ENCODE measurements at regions not wholly inside any gene's neighbourhood (a gene's known extent, or its start where the extent isn't known, plus 50 kb on each side); places are given as distances from the start of the nearest gene placed in this dataset.
"Not testable (repeated sequence)": the region's sequence is repeated elsewhere in the genome, so short reads cannot be mapped to it uniquely, and the experiment has no call there.

GRCh38 chr7:136324073-136324704 is 347.0 kb upstream of the MTPN start:
- DNase-seq (ENCODE audit: low spot score) = no peak

GRCh38 chr7:136312592-136312991 is 335.4 kb upstream of the MTPN start:
- no peak for DNase-seq (ENCODE audit: low spot score)

GRCh38 chr7:136309407-136309806 is 332.2 kb upstream of the MTPN start:
- DNase-seq (ENCODE audit: low spot score) = no peak

GRCh38 chr7:136308230-136308629 is 331.1 kb upstream of the MTPN start:
- no peak for DNase-seq (ENCODE audit: low spot score)

- DNase-seq (ENCODE audit: low spot score) = no peak
Measured at GRCh38 chr7:136303162-136303561, 326.0 kb upstream of the MTPN start.

GRCh38 chr7:136302049-136302448 is 324.9 kb upstream of the MTPN start:
- DNase-seq (ENCODE audit: low spot score) = no peak

GRCh38 chr7:136294977-136295376 is 317.8 kb upstream of the MTPN start:
- DNase-seq (ENCODE audit: low spot score) = no peak

- DNase-seq (ENCODE audit: low spot score) = no peak
Measured at GRCh38 chr7:136293841-136294391, 316.8 kb upstream of the MTPN start.

GRCh38 chr7:136293272-136293671 is 316.1 kb upstream of the MTPN start:
- DNase-seq (ENCODE audit: low spot score) = no peak

GRCh38 chr7:136292365-136292764 is 315.2 kb upstream of the MTPN start:
- DNase-seq (ENCODE audit: low spot score) = no peak

GRCh38 chr7:136290351-136290750 is 313.2 kb upstream of the MTPN start:
- DNase-seq (ENCODE audit: low spot score) = no peak

GRCh38 chr7:136278057-136278456 is 300.9 kb upstream of the MTPN start:
- DNase-seq (ENCODE audit: low spot score) = no peak

- DNase-seq (ENCODE audit: low spot score) = no peak
Measured at GRCh38 chr7:136275794-136276193, 298.6 kb upstream of the MTPN start.

- no peak for DNase-seq (ENCODE audit: low spot score)
Measured at GRCh38 chr7:136274636-136275345, 297.6 kb upstream of the MTPN start.

- DNase-seq (ENCODE audit: low spot score) = no peak
Measured at GRCh38 chr7:136272934-136273333, 295.8 kb upstream of the MTPN start.

- DNase-seq (ENCODE audit: low spot score) = no peak
Measured at GRCh38 chr7:136267822-136268221, 290.7 kb upstream of the MTPN start.

- DNase-seq (ENCODE audit: low spot score) = no peak
Measured at GRCh38 chr7:136266457-136266856, 289.3 kb upstream of the MTPN start.

- DNase-seq (ENCODE audit: low spot score) = not testable (repeated sequence)
Measured at GRCh38 chr7:136264304-136264703, 287.1 kb upstream of the MTPN start.

- DNase-seq (ENCODE audit: low spot score) = not testable (repeated sequence)
Measured at GRCh38 chr7:136263112-136263860, 286.1 kb upstream of the MTPN start.

GRCh38 chr7:136260591-136260990 is 283.4 kb upstream of the MTPN start:
- not testable (repeated sequence) for DNase-seq (ENCODE audit: low spot score)

- DNase-seq (ENCODE audit: low spot score) = no peak
Measured at GRCh38 chr7:136259074-136259473, 281.9 kb upstream of the MTPN start.

GRCh38 chr7:136256491-136256890 is 279.3 kb upstream of the MTPN start:
- DNase-seq (ENCODE audit: low spot score) = no peak

GRCh38 chr7:136254148-136254547 is 277.0 kb upstream of the MTPN start:
- DNase-seq (ENCODE audit: low spot score) = no peak

Data from ecto neural progenitor cell (in vitro differentiated cells).